Loucy (cell line): ENCODE measurements at regions not wholly inside any gene's neighbourhood (a gene's known extent, or its start where the extent isn't known, plus 50 kb on each side); places are given as distances from the start of the nearest gene placed in this dataset.

Experiments
- CTCF ChIP-seq: fragments of 200-600 bp; sonication (generic); conservative IDR thresholded peaks from 2 replicates; pipeline ENCODE4 v1.5.1; 2014; ENCODE audit warnings: mild to moderate bottlenecking, antibody characterized with exemption, low read length
- EZH2phosphoT487 ChIP-seq: fragments of 200-600 bp; IDR thresholded peaks from 2 replicates; pipeline ENCODE4 v1.6.1; 2018; ENCODE audit warnings: antibody characterized with exemption, mild to moderate bottlenecking, moderate library complexity, borderline replicate concordance

- TF ChIP-seq CTCF, result no peak
- no peak for TF ChIP-seq EZH2phosphoT487
These were observed 498.0 kb downstream of the TBL1XR1 start for GRCh38 chr3:176699288-176699687.
